Vagina (tissue), 2 donors: ENCODE measurements at regions not wholly inside any gene's neighbourhood (a gene's known extent, or its start where the extent isn't known, plus 50 kb on each side); places are given as distances from the start of the nearest gene placed in this dataset.

Experiments used
- POLR2A ChIP-seq, 2 donors: fragments of 450-650 bp; IDR thresholded peaks; one replicate each; pipeline ENCODE4 v1.6.1; 2017; ENCODE audit warnings: antibody characterized with exemption in 2 of 2, mild to moderate bottlenecking in 2 of 2, moderate library complexity in 2 of 2
- TF ChIP-seq, protein P1 (sequence below), 3 experiments: fragments of 450-650 bp in 2 of 3; fragments of 200-600 bp in 1 of 3; sonication (generic) in 1 of 3; IDR thresholded peaks; one replicate each; pipeline ENCODE4 v1.5.1; 2017 to 2019; ENCODE audit warnings: antibody characterized with exemption in 3 of 3, mild to moderate bottlenecking in 2 of 3, moderate library complexity in 2 of 3

DNA sequence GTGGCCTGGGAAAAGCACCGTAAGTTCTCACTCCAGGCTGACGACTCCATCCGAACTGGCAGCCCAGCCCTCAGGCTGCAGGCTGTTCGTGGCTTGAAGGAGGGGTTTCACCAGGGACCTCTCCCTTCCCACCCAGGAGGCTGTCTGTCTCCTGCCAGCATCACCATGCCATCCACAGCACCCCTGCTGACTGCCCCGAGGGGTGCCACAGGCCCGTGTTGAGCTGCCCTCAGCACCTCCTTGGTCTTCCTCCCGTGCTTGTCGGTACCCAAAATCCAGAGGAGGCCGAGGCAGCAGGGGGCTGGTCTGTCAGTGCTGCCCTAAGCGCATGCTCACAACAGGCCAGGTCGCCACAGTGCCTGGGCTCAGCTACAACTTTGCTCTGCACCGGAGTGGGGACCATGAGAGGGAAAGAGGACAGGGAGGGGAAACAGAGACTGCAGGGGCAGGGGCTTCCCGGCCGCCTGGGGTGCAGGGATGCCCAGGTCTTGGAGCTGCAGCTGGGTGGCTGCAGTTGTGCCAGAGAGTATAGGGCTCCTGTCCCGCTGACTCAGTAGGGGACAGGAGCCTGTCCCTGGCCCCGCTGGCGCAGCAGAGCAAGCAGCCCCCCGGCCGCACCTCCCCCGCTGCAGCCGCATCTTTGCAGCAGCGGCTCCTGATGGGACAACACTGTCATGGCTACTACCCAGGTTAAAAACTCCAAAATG lies 963.7 kb upstream of the CRIM1 start:
- no peak for TF ChIP-seq POLR2A (IDR thresholded peaks at IDR 0.05)
- TF ChIP-seq, protein P1, sequence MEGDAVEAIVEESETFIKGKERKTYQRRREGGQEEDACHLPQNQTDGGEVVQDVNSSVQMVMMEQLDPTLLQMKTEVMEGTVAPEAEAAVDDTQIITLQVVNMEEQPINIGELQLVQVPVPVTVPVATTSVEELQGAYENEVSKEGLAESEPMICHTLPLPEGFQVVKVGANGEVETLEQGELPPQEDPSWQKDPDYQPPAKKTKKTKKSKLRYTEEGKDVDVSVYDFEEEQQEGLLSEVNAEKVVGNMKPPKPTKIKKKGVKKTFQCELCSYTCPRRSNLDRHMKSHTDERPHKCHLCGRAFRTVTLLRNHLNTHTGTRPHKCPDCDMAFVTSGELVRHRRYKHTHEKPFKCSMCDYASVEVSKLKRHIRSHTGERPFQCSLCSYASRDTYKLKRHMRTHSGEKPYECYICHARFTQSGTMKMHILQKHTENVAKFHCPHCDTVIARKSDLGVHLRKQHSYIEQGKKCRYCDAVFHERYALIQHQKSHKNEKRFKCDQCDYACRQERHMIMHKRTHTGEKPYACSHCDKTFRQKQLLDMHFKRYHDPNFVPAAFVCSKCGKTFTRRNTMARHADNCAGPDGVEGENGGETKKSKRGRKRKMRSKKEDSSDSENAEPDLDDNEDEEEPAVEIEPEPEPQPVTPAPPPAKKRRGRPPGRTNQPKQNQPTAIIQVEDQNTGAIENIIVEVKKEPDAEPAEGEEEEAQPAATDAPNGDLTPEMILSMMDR (IDR thresholded peaks at IDR 0.05) = no peak
